Transverse colon (tissue), 3 donors: ENCODE measurements at regions not wholly inside any gene's neighbourhood (a gene's known extent, or its start where the extent isn't known, plus 50 kb on each side); places are given as distances from the start of the nearest gene placed in this dataset.

Experiments
- POLR2A ChIP-seq: fragments of 450-650 bp; IDR thresholded peaks from one replicate; pipeline ENCODE4 v1.6.1; 2016; ENCODE audit warnings: antibody characterized with exemption, mild to moderate bottlenecking, moderate library complexity
- TF ChIP-seq, protein P1 (sequence below), 5 experiments: fragments of 200-600 bp in 3 of 5; fragments of 450-650 bp in 2 of 5; sonication (generic) in 3 of 5; IDR thresholded peaks; 1 replicate in 2 of 5; 2 replicates in 3 of 5; pipeline ENCODE4 v1.5.1; 2016 to 2017; ENCODE audit warnings: antibody characterized with exemption in 5 of 5, inconsistent platforms in 3 of 5, mild to moderate bottlenecking in 2 of 5, moderate library complexity in 1 of 5

DNA sequence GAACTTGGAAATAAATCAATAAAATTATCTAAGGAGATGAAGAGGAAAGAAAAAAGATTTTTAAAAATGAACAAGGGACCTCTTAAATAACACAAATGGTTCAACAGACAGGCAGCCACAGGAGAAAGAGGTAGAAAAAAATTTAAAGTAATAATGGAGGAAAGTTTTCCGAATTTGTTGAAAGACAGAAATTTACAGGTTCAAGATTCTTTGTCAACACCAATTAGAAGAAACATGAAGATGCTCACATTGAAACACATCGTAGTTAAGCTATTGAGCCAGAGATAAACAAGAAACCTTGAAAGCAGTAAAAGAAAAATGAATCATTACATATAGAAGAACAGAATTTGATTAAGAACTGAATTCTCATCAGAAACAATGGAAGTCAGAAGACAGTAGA, 68.7 kb upstream of the OSMR start:
- TF ChIP-seq POLR2A, result no peak
- TF ChIP-seq, protein P1, sequence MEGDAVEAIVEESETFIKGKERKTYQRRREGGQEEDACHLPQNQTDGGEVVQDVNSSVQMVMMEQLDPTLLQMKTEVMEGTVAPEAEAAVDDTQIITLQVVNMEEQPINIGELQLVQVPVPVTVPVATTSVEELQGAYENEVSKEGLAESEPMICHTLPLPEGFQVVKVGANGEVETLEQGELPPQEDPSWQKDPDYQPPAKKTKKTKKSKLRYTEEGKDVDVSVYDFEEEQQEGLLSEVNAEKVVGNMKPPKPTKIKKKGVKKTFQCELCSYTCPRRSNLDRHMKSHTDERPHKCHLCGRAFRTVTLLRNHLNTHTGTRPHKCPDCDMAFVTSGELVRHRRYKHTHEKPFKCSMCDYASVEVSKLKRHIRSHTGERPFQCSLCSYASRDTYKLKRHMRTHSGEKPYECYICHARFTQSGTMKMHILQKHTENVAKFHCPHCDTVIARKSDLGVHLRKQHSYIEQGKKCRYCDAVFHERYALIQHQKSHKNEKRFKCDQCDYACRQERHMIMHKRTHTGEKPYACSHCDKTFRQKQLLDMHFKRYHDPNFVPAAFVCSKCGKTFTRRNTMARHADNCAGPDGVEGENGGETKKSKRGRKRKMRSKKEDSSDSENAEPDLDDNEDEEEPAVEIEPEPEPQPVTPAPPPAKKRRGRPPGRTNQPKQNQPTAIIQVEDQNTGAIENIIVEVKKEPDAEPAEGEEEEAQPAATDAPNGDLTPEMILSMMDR (IDR thresholded peaks at IDR 0.05), result no peak
